Right lobe of liver (tissue), 6 donors: ENCODE measurements at regions not wholly inside any gene's neighbourhood (a gene's known extent, or its start where the extent isn't known, plus 50 kb on each side); places are given as distances from the start of the nearest gene placed in this dataset.
"Not testable (repeated sequence)": the region's sequence is repeated elsewhere in the genome, so short reads cannot be mapped to it uniquely, and the experiment has no call there.

ENCODE experiments used
- ATAC-seq, 4 donors: fragments of 200-7000 bp; cut with Tn5 transposase; one replicate each; pipeline ENCODE4 v1.9.1; 2020; ENCODE audit warnings: mild to moderate bottlenecking in 4 of 4, moderate library complexity in 4 of 4
- DNase-seq, 3 donors: peaks; one replicate each; pipeline ENCODE4 v3.0.0-alpha.2; 2020
- H3K27ac ChIP-seq, 3 donors: fragments of 200-600 bp; one replicate each; pipeline ENCODE4 v1.8.0; 2022
- H3K27me3 ChIP-seq, 2 donors: fragments of 200-600 bp; one replicate each; pipeline ENCODE4 v1.8.0; 2022
- H3K36me3 ChIP-seq, 4 donors: fragments of 200-600 bp; sonication (generic) in 1 of 4; one replicate each; pipeline versions ENCODE4 v1.5.1 to v1.8.0; 2017 to 2022; ENCODE audit warnings: control low read depth in 1 of 4
- H3K4me1 ChIP-seq, 4 donors: fragments of 200-600 bp; sonication (generic) in 1 of 4; one replicate each; pipeline versions ENCODE4 v1.5.1 to v1.8.0; 2017 to 2022; ENCODE audit warnings: control low read depth in 1 of 4
- H3K4me3 ChIP-seq, 3 donors: fragments of 200-600 bp; one replicate each; pipeline ENCODE4 v1.8.0; 2022
- H3K9me3 ChIP-seq, 4 donors: fragments of 200-600 bp; sonication (generic) in 1 of 4; one replicate each; pipeline versions ENCODE4 v1.5.1 to v1.8.0; 2017 to 2022; ENCODE audit warnings: control low read depth in 1 of 4
- CTCF ChIP-seq, 4 donors: fragments of 200-600 bp in 3 of 4; fragments of 450-650 bp in 1 of 4; IDR thresholded peaks; one replicate each; pipeline versions ENCODE4 v1.5.1 to v1.8.0; 2016 to 2022; ENCODE audit warnings: antibody characterized with exemption in 4 of 4, mild to moderate bottlenecking in 2 of 4
- POLR2A ChIP-seq: fragments of 450-650 bp; IDR thresholded peaks from one replicate; pipeline ENCODE4 v1.6.1; 2017; ENCODE audit warnings: antibody characterized with exemption, mild to moderate bottlenecking
- WGBS: methylation state at CpG from one replicate; pipeline ENCODE4 v1.1.6; 2018; ENCODE audit warnings: low coverage, low lambda C conversion rate; ENCODE audit not compliant: insufficient coverage; ENCODE audit errors: missing lambda C conversion rate; 5-methylcytosine and 5-hydroxymethylcytosine counted together
- intact Hi-C, 2 donors: fragments of 100-400 bp; cut with DNase I; formaldehyde crosslinking; loops; one replicate each; pipeline versions ENCODE4 v1.11.2 to v1.14.1; 2022
- donor health status: DM: no; HTN: yes; CAD: no.
- donor health status: DM: no; HTN: no; CAD: no.
- donor health status: DM: no; HTN: no; CAD: no.
- donor health status: DM: no; HTN: yes; CAD: no.
- donor health status: DM: no; HTN: yes; CAD: no.

- H3K36me3 ChIP-seq = no peaks in the 10 kb centered on the region
- H3K27ac ChIP-seq = no peak overlapping the region
- ATAC-seq = no peak
- H3K4me1 ChIP-seq = no peaks in the 10 kb centered on the region
- no peak for DNase-seq
- no peak for TF ChIP-seq CTCF (IDR thresholded peaks at IDR 0.05)
- no peaks in the 10 kb centered on the region for H3K27me3 ChIP-seq
- no peaks in the 10 kb centered on the region for H3K9me3 ChIP-seq
- intact Hi-C loops = no loop called here
- H3K4me3 ChIP-seq = no peak overlapping the region
These were observed 102.3 kb downstream of the ZFY start for GRCh38 chrY:3037471-3037870.

DNA sequence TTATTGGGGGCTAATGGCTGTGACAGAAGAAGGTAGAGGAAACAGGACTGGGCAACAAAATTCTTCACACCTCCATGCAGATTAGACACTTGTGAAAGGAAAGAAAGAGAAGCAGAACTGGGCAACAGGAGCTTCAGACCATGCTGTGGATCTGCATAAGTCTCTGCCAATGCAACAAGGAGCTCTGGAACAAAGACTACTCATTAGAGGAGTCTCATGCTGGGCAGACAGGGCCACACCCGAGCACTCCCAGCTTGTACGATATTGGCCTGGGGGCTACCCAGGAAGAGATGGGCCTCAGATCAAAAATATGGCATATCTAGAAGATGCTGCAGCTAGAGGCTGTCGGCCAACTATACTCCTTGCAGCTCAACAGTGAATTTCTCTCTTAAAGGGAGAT is 105.2 kb downstream of the ZFY start:
- no peak overlapping the region for H3K27ac ChIP-seq
- DNase-seq (no peak), ATAC-seq (no peak)
- no peak overlapping the region for H3K4me3 ChIP-seq
- intact Hi-C loops = no loop called here
- no peaks in the 10 kb centered on the region for H3K4me1 ChIP-seq
- TF ChIP-seq POLR2A = no peak
- no peak for TF ChIP-seq CTCF (IDR thresholded peaks at IDR 0.05)
- no peaks in the 10 kb centered on the region for H3K27me3 ChIP-seq
- no peaks in the 10 kb centered on the region for H3K9me3 ChIP-seq
- no peaks in the 10 kb centered on the region for H3K36me3 ChIP-seq
- WGBS = no CpG with 5 or more reads among the region's 3 CpGs

- intact Hi-C loops = no loop called here
- DNase-seq (no peak), ATAC-seq (no peak)
These were observed 106.8 kb downstream of the ZFY start for GRCh38 chrY:3041985-3042384.

GRCh38 chrY:3042901-3043300 is 107.7 kb downstream of the ZFY start:
- ATAC-seq (peak in 1 of 4 donors; percentile 75), DNase-seq (peak in 1 of 3 donors; percentile 46)
- TF ChIP-seq POLR2A (no peak), CTCF (IDR thresholded peaks at IDR 0.05) (no peak)

More at GRCh38 chrY:3041985-3042384, 106.8 kb downstream of the ZFY start:
- Histone ChIP-seq H3K4me1 (no peaks in the 10 kb centered on the region), H3K27me3 (no peaks in the 10 kb centered on the region), H3K36me3 (no peaks in the 10 kb centered on the region), H3K4me3 (no peak overlapping the region), H3K9me3 (no peaks in the 10 kb centered on the region), H3K27ac (no peak overlapping the region)
- TF ChIP-seq POLR2A (no peak), CTCF (IDR thresholded peaks at IDR 0.05) (no peak)

DNA sequence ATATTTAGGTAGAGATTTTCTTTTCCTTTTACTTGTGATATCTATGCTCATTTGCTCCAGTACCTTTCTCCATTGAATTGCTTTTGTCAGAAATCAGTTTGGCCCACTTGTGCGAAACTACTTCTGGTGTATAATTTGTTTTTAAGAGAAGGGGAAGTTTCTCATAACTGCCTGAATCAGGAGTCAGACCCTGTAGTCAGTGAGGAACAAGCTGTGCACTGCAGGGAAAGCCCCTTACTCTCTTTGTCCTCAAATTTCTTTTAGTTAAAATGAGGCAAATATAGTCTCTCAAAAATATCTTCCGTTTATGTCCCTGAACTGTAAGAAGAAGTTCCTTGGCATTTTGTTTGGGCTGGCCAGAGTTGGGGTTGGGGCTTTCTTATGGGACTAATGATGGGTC is 109.9 kb downstream of the ZFY start:
- Histone ChIP-seq H3K27me3 (no peaks in the 10 kb centered on the region), H3K27ac (no peak overlapping the region), H3K4me1 (no peaks in the 10 kb centered on the region), H3K36me3 (no peaks in the 10 kb centered on the region), H3K9me3 (no peaks in the 10 kb centered on the region), H3K4me3 (no peak overlapping the region)
- ATAC-seq = no peak
- DNase-seq = no peak
- no peak for TF ChIP-seq POLR2A
- TF ChIP-seq CTCF (IDR thresholded peaks at IDR 0.05) = no peak
- no CpG with 5 or more reads among the region's 2 CpGs for WGBS
- intact Hi-C loops = no loop called here

More at GRCh38 chrY:3042901-3043300, 107.7 kb downstream of the ZFY start:
- H3K4me3 ChIP-seq = no peak overlapping the region
- no peak overlapping the region for H3K27ac ChIP-seq
- H3K36me3 ChIP-seq = no peaks in the 10 kb centered on the region
- WGBS = no CpG with 5 or more reads among the region's 5 CpGs
- no peaks in the 10 kb centered on the region for H3K4me1 ChIP-seq
- intact Hi-C loops = no loop called here
- H3K27me3 ChIP-seq = no peaks in the 10 kb centered on the region
- no peaks in the 10 kb centered on the region for H3K9me3 ChIP-seq

- H3K36me3 ChIP-seq, ATAC-seq, H3K27ac ChIP-seq, H3K4me1 ChIP-seq, intact Hi-C loops, DNase-seq, H3K9me3 ChIP-seq, H3K27me3 ChIP-seq, H3K4me3 ChIP-seq: not testable (repeated sequence)
- no CpG with 5 or more reads among the region's 1 CpG for WGBS
These were observed 120.3 kb downstream of the ZFY start for GRCh38 chrY:3055496-3055895.

DNA sequence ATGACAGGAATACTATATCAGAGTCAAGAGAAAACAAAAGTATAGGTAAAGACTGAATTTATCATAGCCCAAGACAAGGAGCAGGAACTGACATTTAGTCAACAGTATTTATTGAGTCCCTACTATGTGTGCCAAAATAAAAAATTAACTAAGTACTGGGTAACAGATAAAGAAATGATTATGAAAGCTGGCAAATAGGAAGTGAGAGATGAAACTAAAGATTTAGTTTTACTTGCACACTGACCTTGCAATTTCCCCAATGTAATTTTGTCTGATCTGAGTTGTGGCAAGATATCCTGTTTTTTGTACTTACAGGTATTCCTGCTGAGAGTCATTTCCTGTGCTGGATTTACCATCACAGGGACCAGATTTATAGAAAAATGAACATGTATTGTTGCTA is 123.2 kb downstream of the ZFY start:
- H3K9me3 ChIP-seq, H3K27me3 ChIP-seq, H3K27ac ChIP-seq, intact Hi-C loops, H3K36me3 ChIP-seq, H3K4me3 ChIP-seq, ATAC-seq, H3K4me1 ChIP-seq, DNase-seq: not testable (repeated sequence)

GRCh38 chrY:3060671-3061070 is 125.5 kb downstream of the ZFY start:
- H3K36me3 ChIP-seq, intact Hi-C loops, H3K4me1 ChIP-seq, H3K27me3 ChIP-seq, H3K9me3 ChIP-seq, DNase-seq, H3K4me3 ChIP-seq, H3K27ac ChIP-seq: not testable (repeated sequence)
- WGBS = no CpG with 5 or more reads among the region's 1 CpG
- peak in 1 of 4 donors; percentile 64 for ATAC-seq
